H1 (cell line): ENCODE measurements at regions not wholly inside any gene's neighbourhood (a gene's known extent, or its start where the extent isn't known, plus 50 kb on each side); places are given as distances from the start of the nearest gene placed in this dataset.

Experiments used
- CTCF ChIA-PET: fragments of 300-600 bp; sonication (Branson Sonifier 250); formaldehyde crosslinking; loops from one replicate; lab custom pipeline; 2021; ENCODE audit not compliant: partially characterized antibody; lab: Charles Lee
- POLR2A ChIA-PET: fragments of 300-600 bp; sonication (Branson Sonifier 250); formaldehyde crosslinking; loops from one replicate; lab custom pipeline; 2021; ENCODE audit warnings: inconsistent platforms; ENCODE audit not compliant: partially characterized antibody; lab: Charles Lee
- DNase-seq, 2 experiments: peaks; one replicate each; pipeline versions ENCODE4 v3.0.0 to v3.0.0-alpha.2; 2010 to 2022; ENCODE audit warnings: low spot score in 2 of 2, low read depth in 1 of 2, mixed read lengths in 1 of 2
- FAIRE-seq: peaks from 2 replicates; lab custom pipeline; 2011; peaks lifted over from hg19 to GRCh38; lab: Jason Lieb, UNC
- H2AFZ ChIP-seq: 2 replicates; pipeline ENCODE4 v1.8.1; 2012; ENCODE audit warnings: low read length, inconsistent platforms
- H2AK5ac ChIP-seq: 2 replicates; pipeline ENCODE4 v1.6.1; 2013; ENCODE audit warnings: low read depth, low read length
- H2BK120ac ChIP-seq: replicated peaks from 2 replicates; pipeline ENCODE3; 2013; ENCODE audit warnings: low read depth, low read length, inconsistent platforms
- H2BK12ac ChIP-seq: 2 replicates; pipeline ENCODE4 v1.6.1; 2013; ENCODE audit warnings: low read depth, low read length
- H2BK15ac ChIP-seq: 2 replicates; pipeline ENCODE4 v1.6.1; 2013; ENCODE audit warnings: low read length
- H2BK20ac ChIP-seq: 2 replicates; pipeline ENCODE4 v1.6.1; 2013; ENCODE audit warnings: low read length
- H2BK5ac ChIP-seq: 2 replicates; pipeline ENCODE4 v1.6.1; 2013; ENCODE audit warnings: low read depth, low read length
- H3K14ac ChIP-seq: 2 replicates; pipeline ENCODE4 v1.6.1; 2013; ENCODE audit warnings: inconsistent platforms; ENCODE audit not compliant: insufficient read length
- H3K18ac ChIP-seq: 2 replicates; pipeline ENCODE4 v1.6.1; 2013; ENCODE audit warnings: low read length; ENCODE audit errors: extremely low read depth
- H3K23ac ChIP-seq: 2 replicates; pipeline ENCODE4 v1.6.1; 2013; ENCODE audit warnings: inconsistent platforms; ENCODE audit not compliant: insufficient read length
- H3K23me2 ChIP-seq: 2 replicates; pipeline ENCODE4 v1.6.1; 2013; ENCODE audit warnings: low read depth, low read length
- H3K27ac ChIP-seq: 2 replicates; pipeline ENCODE4 v1.6.1; 2011; ENCODE audit warnings: low read depth, low read length, inconsistent platforms
- H3K27me3 ChIP-seq, 4 experiments: replicated peaks in 1 of 4; 1 replicate in 1 of 4; 2 replicates in 3 of 4; pipeline versions ENCODE4 v1.6.1 to v1.8.1; 2011 to 2013; ENCODE audit warnings: low read length in 3 of 4, mild to moderate bottlenecking in 3 of 4, inconsistent platforms in 2 of 4, mixed read lengths in 2 of 4, moderate library complexity in 1 of 4; ENCODE audit not compliant: control insufficient read depth in 3 of 4, insufficient read depth in 3 of 4; ENCODE audit errors: extremely low read depth in 1 of 4
- H3K36me3 ChIP-seq, 4 experiments: 2 replicates each; pipeline versions ENCODE4 v1.6.1 to v1.8.1; 2011 to 2013; ENCODE audit warnings: mild to moderate bottlenecking in 4 of 4, low read length in 3 of 4, moderate library complexity in 2 of 4, control low read depth in 1 of 4, inconsistent platforms in 1 of 4; ENCODE audit not compliant: insufficient read depth in 4 of 4, control insufficient read depth in 2 of 4
- H3K4ac ChIP-seq: replicated peaks from 2 replicates; pipeline ENCODE3; 2013; ENCODE audit warnings: low read length, low read depth, mixed read lengths, inconsistent platforms; ENCODE audit not compliant: insufficient read length
- H3K4me1 ChIP-seq, 4 experiments: replicated peaks in 1 of 4; 1 replicate in 1 of 4; 2 replicates in 3 of 4; pipeline versions ENCODE4 v1.6.1 to v1.8.1; 2011 to 2013; ENCODE audit warnings: low read length in 3 of 4, inconsistent platforms in 2 of 4, mixed read lengths in 1 of 4; ENCODE audit not compliant: insufficient read depth in 4 of 4, control insufficient read depth in 3 of 4
- H3K4me2 ChIP-seq, 2 experiments: 2 replicates each; pipeline versions ENCODE4 v1.6.1 to v1.8.1; 2011 to 2013; ENCODE audit warnings: low read depth in 2 of 2, low read length in 2 of 2, control low read depth in 1 of 2, inconsistent platforms in 1 of 2, mild to moderate bottlenecking in 1 of 2; ENCODE audit not compliant: insufficient read depth in 1 of 2
- H3K4me3 ChIP-seq, 4 experiments: fragments of 200-600, 300-600 bp in 1 of 4; sonication (generic), shearing (Covaris generic), sonication (Bioruptor Twin) in 1 of 4; 2 replicates each; pipeline versions ENCODE4 v1.5.1 to v1.8.1; 2011 to 2016; ENCODE audit warnings: low read length in 4 of 4, low read depth in 3 of 4, control low read depth in 2 of 4, inconsistent platforms in 2 of 4, mild to moderate bottlenecking in 2 of 4, mixed read lengths in 1 of 4, moderate library complexity in 1 of 4; ENCODE audit not compliant: insufficient read depth in 2 of 4; ENCODE audit errors: extremely low read depth in 1 of 4
- H3K56ac ChIP-seq: replicated peaks from 2 replicates; pipeline ENCODE3; 2013; ENCODE audit warnings: low read depth, mild to moderate bottlenecking, mixed read lengths, low read length, inconsistent platforms; ENCODE audit not compliant: insufficient read length
- H3K79me1 ChIP-seq: 2 replicates; pipeline ENCODE4 v1.6.1; 2013; ENCODE audit warnings: low read depth, low read length, control low read depth
- H3K79me2 ChIP-seq, 2 experiments: 2 replicates each; pipeline versions ENCODE4 v1.6.1 to v1.8.1; 2012 to 2013; ENCODE audit warnings: low read length in 2 of 2, mild to moderate bottlenecking in 2 of 2, inconsistent platforms in 1 of 2; ENCODE audit not compliant: insufficient read depth in 2 of 2, control insufficient read depth in 1 of 2
- H3K9ac ChIP-seq, 4 experiments: replicated peaks in 1 of 4; 1 replicate in 1 of 4; 2 replicates in 3 of 4; pipeline versions ENCODE4 v1.6.1 to v1.8.1; 2011 to 2013; ENCODE audit warnings: low read depth in 3 of 4, low read length in 3 of 4, control low read depth in 2 of 4, mild to moderate bottlenecking in 2 of 4, moderate library complexity in 2 of 4, inconsistent platforms in 1 of 4; ENCODE audit errors: extremely low read depth in 1 of 4
- H3K9me3 ChIP-seq, 2 experiments: 2 replicates each; pipeline versions ENCODE4 v1.6.1 to v1.8.1; 2012 to 2013; ENCODE audit warnings: mild to moderate bottlenecking in 2 of 2, moderate library complexity in 2 of 2, control low read depth in 1 of 2, inconsistent platforms in 1 of 2, low read depth in 1 of 2, low read length in 1 of 2, mixed read lengths in 1 of 2; ENCODE audit not compliant: insufficient read depth in 2 of 2
- H4K20me1 ChIP-seq, 2 experiments: replicated peaks in 1 of 2; 2 replicates each; pipeline versions ENCODE3 to v1.8.1; 2011 to 2013; ENCODE audit warnings: inconsistent platforms in 2 of 2, low read length in 2 of 2, mild to moderate bottlenecking in 1 of 2; ENCODE audit not compliant: insufficient read depth in 2 of 2, control insufficient read depth in 1 of 2
- H4K5ac ChIP-seq: 2 replicates; pipeline ENCODE4 v1.6.1; 2013; ENCODE audit warnings: low read length, low read depth, mixed read lengths, inconsistent platforms; ENCODE audit not compliant: insufficient read length
- H4K8ac ChIP-seq: 2 replicates; pipeline ENCODE4 v1.8.0; 2013; ENCODE audit warnings: mild to moderate bottlenecking, moderate library complexity, low read length, inconsistent platforms; ENCODE audit not compliant: insufficient read depth; ENCODE audit errors: extremely low read depth
- H4K91ac ChIP-seq: replicated peaks from 2 replicates; pipeline ENCODE3; 2013; ENCODE audit warnings: low read length, mixed read lengths, inconsistent platforms; ENCODE audit not compliant: insufficient read length
- CBX8 ChIP-seq: fragments of 300-800, 300-1000 bp; sonication (generic); IDR thresholded peaks from 2 replicates; pipeline ENCODE4 v1.7.1; 2016; ENCODE audit warnings: low read depth, low read length, borderline replicate concordance
- E2F6 ChIP-seq: IDR thresholded peaks from 2 replicates; pipeline ENCODE4 v1.6.1; 2012; ENCODE audit warnings: inconsistent platforms
- FOSL1 ChIP-seq: IDR thresholded peaks from 2 replicates; pipeline ENCODE4 v1.6.1; 2011; ENCODE audit warnings: mild to moderate bottlenecking, low read depth, low read length, moderate library complexity; ENCODE audit not compliant: insufficient read depth
- GABPA ChIP-seq: IDR thresholded peaks from 2 replicates; pipeline ENCODE4 v1.6.1; 2011; ENCODE audit warnings: mild to moderate bottlenecking, low read length, moderate library complexity, borderline replicate concordance; ENCODE audit not compliant: insufficient read depth
- GTF2F1 ChIP-seq: IDR thresholded peaks from 2 replicates; pipeline ENCODE4 v1.6.1; 2012; ENCODE audit warnings: low read depth, low read length, improper control_type of control experiment, borderline replicate concordance
- HDAC2 ChIP-seq, 2 experiments: fragments of 300-600 bp in 1 of 2; sonication (generic) in 1 of 2; IDR thresholded peaks; 2 replicates each; pipeline ENCODE4 v1.6.1; 2011 to 2012; ENCODE audit warnings: low read depth in 2 of 2, low read length in 2 of 2, mild to moderate bottlenecking in 2 of 2, moderate library complexity in 2 of 2, borderline replicate concordance in 1 of 2, inconsistent platforms in 1 of 2
- HDAC6 ChIP-seq: IDR thresholded peaks from one replicate; pipeline ENCODE4 v1.7.1; 2012; ENCODE audit warnings: low read depth, mild to moderate bottlenecking, inconsistent platforms, low read length, moderate library complexity
- JUND ChIP-seq: IDR thresholded peaks from 2 replicates; pipeline ENCODE4 v1.6.1; 2011; ENCODE audit warnings: mild to moderate bottlenecking, improper control_type of control experiment, low read length
- NANOG ChIP-seq: IDR thresholded peaks from 2 replicates; pipeline ENCODE4 v1.6.1; 2011; ENCODE audit warnings: low read length, low read depth, mild to moderate bottlenecking, inconsistent platforms; ENCODE audit not compliant: insufficient read depth, poor library complexity, severe bottlenecking
- NRF1 ChIP-seq: IDR thresholded peaks from 2 replicates; pipeline ENCODE4 v1.6.1; 2011; ENCODE audit warnings: mild to moderate bottlenecking, low read depth, low read length, improper control_type of control experiment
- SP4 ChIP-seq: IDR thresholded peaks from 2 replicates; pipeline ENCODE4 v1.6.1; 2012; ENCODE audit warnings: low read length, inconsistent platforms
- WGBS, 2 experiments: shearing (Covaris generic) in 1 of 2; methylation state at CpG; one replicate each; pipeline versions ENCODE4 v1.1.6 to v1.1.7; 2013 to 2015; ENCODE audit warnings: low lambda C conversion rate in 2 of 2, mixed read lengths in 2 of 2, inconsistent platforms in 1 of 2, low coverage in 1 of 2, missing lambda C conversion rate in 1 of 2; ENCODE audit not compliant: insufficient replicate concordance in 2 of 2, insufficient coverage in 1 of 2, insufficient read length in 1 of 2; ENCODE audit errors: extremely low coverage in 1 of 2, missing lambda C conversion rate in 1 of 2; 5-methylcytosine and 5-hydroxymethylcytosine counted together

- Histone ChIP-seq H3K27me3 (no peaks in the 10 kb centered on the region), H3K18ac (no peak overlapping the region), H2AFZ (no peak overlapping the region), H3K4me1 (no peaks in the 10 kb centered on the region), H2BK5ac (no peak overlapping the region), H3K4me3 (no peak overlapping the region), H3K56ac (no peak overlapping the region), H3K4me2 (no peak overlapping the region), H3K27ac (no peak overlapping the region), H2BK120ac (no peak overlapping the region), H3K4ac (no peak overlapping the region), H3K23me2 (no peaks in the 10 kb centered on the region), H3K9ac (no peak overlapping the region), H3K79me2 (no peaks in the 10 kb centered on the region), H4K5ac (no peak overlapping the region), H3K9me3 (no peaks in the 10 kb centered on the region), H3K23ac (no peak overlapping the region), H2AK5ac (no peak overlapping the region), H2BK20ac (no peak overlapping the region), H3K79me1 (no peaks in the 10 kb centered on the region), H2BK15ac (no peak overlapping the region), H4K91ac (no peak overlapping the region), H4K20me1 (no peaks in the 10 kb centered on the region), H2BK12ac (no peak overlapping the region), H4K8ac (no peak overlapping the region), H3K36me3 (no peaks in the 10 kb centered on the region), H3K14ac (no peak overlapping the region)
- FAIRE-seq (no peak), DNase-seq (no peak)
- CTCF ChIA-PET = interaction anchor here (1.1 to 1.6 kb wide), 6 partner anchors 9 to 90 kb away, joined by 3 to 13 read pairs (median 4); no protein-coding TSS in a partner anchor
- 88% methylated on average over 2 of the region's 2 CpGs; no CpG with 5 or more reads in 1 of the 2 experiments for WGBS, 2 experiments
- no peak for TF ChIP-seq E2F6
- TF ChIP-seq GTF2F1 = no peak
- no peak for TF ChIP-seq GABPA
- TF ChIP-seq SP4 = no peak
- TF ChIP-seq NANOG = no peak
- no peak for TF ChIP-seq FOSL1
- no peak for TF ChIP-seq HDAC6
- no peak for TF ChIP-seq JUND
- TF ChIP-seq CBX8 = no peak
- no peak for TF ChIP-seq HDAC2 (IDR thresholded peaks at IDR 0.05; ENCODE audit: borderline replicate concordance in 1 of 2, low read depth in 2 of 2, low read length in 2 of 2)
- no peak for TF ChIP-seq NRF1
- POLR2A ChIA-PET = interaction anchor here (1.6 kb wide), 1 partner anchor 8 kb away, joined by 3 read pairs; no protein-coding TSS in a partner anchor
These were observed 81.7 kb downstream of the PERP start for GRCh38 chr6:138025528-138025978.
